Stimulated activated CD4-positive, alpha-beta T cell treated with anti-CD3 and anti-CD28 coated beads, Interleukin-15, amount 100 ng/mL, for 1 hour (primary cell): ENCODE measurements at regions not wholly inside any gene's neighbourhood (a gene's known extent, or its start where the extent isn't known, plus 50 kb on each side); places are given as distances from the start of the nearest gene placed in this dataset.

Experiments used
- DNase-seq, 2 donors: peaks; one replicate each; pipeline ENCODE4 v3.0.0-alpha.2; 2020; ENCODE audit warnings: low read depth in 1 of 2, low spot score in 1 of 2

DNA sequence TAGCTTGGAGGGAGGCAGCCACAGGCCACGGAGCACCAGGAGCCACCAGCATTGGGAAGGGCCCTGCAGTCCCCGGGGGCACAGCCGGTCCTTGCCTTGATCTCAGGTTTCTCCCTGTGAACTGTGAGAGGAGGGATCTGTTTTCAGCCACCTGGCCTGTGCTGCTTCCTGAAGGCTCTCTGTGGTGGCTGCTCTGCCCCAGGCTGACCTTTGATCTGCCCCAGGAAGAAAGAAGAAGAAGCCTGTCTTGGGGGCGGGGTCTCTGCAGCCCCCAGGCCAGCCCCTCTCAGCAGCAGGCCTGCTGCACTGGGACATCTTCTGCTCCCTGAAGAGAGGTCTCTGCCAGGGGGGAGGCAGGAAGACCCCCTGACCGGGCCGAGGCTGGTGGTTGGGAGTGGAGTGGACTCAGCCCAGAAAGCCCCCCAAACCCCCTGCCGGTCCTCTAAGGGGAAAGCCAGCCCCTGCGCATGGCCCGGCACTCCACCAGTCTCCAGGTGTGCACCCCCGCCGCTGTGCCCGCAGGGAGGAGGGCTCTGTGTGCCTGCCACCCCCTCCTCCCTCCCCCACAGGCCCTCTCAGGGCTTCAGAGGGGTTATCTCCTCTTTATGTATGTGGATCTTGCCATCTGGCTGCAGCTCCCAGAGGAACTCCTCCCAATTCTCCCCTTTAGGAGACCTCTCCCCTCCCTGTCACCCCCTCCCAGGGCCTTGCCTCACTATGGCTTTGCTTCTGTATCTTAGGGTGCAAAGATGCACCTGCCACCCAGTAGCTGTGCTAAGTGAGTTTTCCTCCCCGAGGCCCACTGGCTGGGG lies 675.3 kb downstream of the BRD1 start:
- no peak for DNase-seq

- no peak for DNase-seq
Observed at GRCh38 chr22:49151256-49152126, 676.2 kb downstream of the BRD1 start.

DNA sequence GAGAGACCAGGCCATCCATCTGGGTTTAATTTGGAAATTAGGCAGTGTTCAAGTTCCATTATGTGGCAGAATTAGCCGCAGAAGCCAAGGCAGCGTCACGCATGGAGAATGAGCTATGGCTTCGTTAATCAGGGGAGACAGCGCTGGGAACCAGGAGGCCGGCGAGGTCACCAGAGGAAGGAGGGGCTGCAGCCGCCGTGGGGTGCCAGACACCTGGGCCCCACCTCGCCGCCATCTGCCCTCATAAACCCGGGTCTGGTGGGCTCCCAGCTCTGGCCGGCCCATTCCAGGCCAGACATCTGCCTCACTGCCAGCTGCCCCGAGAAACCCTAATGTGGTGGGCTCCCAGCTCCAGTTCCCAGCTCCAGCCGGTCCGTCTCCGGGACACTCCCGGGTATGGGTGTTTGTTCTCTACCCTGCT lies 676.9 kb downstream of the BRD1 start:
- DNase-seq = no peak

- DNase-seq = no peak
Observed at GRCh38 chr22:49149721-49150608, 677.7 kb downstream of the BRD1 start.

GRCh38 chr22:49148895-49149418 lies 678.7 kb downstream of the BRD1 start:
- DNase-seq = no peak

- DNase-seq = no peak
Observed at GRCh38 chr22:49147617-49148175, 680.0 kb downstream of the BRD1 start.

GRCh38 chr22:49147171-49147570 lies 680.5 kb downstream of the BRD1 start:
- DNase-seq = no peak

- DNase-seq = no peak
Observed at GRCh38 chr22:49146511-49146910, 681.2 kb downstream of the BRD1 start.

- DNase-seq = no peak
Observed at GRCh38 chr22:49143812-49144211, 683.9 kb downstream of the BRD1 start.

DNA sequence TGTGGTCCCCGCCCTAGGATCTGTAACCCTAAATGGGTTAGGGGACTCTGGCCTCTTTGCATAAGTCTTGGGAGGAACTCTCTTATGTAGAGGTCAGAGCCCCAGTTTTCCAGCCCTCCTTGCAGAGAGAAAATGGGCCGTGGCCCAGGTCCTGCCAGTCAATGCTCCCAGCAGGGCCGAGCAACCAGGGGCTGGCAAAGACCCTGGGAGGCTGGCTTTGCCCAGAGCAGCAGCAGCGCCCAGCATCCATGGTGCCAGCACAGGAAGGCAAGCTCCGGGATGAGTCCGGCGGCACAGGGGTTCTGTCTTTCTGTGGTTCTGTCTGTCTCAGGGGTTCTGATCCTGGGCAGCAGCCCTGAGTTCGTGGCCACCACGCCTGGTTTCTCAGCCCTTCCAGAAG lies 684.8 kb downstream of the BRD1 start:
- no peak for DNase-seq

DNA sequence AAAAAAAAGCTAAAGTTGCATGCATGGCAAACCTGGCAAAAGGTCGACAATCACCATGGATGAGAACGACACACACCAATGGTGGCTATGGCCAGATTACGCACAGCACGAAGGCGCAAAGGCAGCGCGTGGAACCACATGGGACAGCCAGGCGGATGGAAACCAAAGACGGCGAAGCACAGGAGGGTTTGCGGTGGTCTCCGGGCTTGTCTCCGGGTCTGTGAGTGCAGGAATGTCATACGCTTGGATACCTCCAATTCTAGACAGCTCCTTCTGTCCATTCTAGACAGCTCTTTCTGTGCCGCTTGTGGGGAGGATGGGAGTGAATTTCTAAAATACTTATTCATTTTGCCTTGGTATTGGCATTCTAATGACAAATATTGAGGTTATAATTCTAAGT lies 685.4 kb downstream of the BRD1 start:
- DNase-seq = no peak

DNA sequence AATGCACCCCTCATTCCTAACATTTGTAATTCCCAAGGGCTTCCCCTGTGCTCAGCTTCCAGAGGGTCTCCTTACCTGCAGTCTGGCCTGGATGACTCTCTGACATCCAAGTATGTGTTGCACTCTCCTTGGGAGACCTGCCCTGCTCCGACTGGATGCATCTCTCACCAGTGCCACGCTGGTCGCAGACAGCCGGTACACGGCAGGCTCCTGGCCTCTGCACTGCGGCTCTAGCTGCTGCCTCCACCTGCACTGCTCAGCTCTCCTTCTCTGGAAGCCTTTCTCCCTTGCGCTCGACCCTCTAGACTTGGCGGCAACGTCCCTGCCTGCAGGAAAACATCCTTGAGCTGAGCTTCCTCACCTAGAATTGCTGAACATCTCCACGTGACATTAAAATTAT lies 685.9 kb downstream of the BRD1 start:
- no peak for DNase-seq

DNA sequence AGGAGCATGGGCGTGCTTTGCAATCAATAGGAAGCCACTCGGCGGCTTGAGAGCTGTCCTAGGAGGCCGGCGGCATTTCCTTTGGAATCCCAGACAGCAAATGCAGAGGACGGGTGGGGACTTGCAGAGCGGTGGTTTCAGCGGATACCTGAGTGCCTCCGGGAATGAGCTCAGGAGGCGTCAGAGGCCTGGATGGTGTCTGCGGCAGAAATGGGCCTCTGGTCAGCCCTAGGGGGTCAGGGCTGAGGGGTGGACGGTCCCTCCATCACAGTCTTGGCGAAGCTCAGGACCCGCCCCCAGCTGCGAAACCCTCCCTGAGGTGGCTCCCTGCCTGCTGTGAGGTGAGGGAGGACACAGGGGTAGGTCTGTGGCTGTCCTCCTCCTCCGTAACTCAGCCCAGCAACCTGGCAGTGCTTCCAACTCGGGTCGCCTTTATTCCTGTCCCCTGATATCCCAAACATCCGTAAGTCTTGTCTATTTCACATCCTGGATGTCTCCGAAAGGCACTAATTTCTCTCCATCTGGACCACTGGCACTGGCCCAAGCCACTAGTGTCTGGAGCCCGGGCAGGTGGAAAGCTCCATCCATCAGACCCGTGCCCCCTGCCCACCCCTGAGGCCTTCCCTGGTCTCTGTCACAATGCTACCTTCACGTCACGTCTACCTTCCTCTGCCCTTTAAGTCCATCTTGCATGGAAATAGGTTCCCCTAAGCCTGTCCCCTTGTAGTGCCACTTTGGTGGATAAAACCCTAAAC lies 686.6 kb downstream of the BRD1 start:
- DNase-seq = no peak

GRCh38 chr22:49139492-49140151 lies 688.1 kb downstream of the BRD1 start:
- DNase-seq = no peak

GRCh38 chr22:49138250-49138790 lies 689.4 kb downstream of the BRD1 start:
- no peak for DNase-seq

DNA sequence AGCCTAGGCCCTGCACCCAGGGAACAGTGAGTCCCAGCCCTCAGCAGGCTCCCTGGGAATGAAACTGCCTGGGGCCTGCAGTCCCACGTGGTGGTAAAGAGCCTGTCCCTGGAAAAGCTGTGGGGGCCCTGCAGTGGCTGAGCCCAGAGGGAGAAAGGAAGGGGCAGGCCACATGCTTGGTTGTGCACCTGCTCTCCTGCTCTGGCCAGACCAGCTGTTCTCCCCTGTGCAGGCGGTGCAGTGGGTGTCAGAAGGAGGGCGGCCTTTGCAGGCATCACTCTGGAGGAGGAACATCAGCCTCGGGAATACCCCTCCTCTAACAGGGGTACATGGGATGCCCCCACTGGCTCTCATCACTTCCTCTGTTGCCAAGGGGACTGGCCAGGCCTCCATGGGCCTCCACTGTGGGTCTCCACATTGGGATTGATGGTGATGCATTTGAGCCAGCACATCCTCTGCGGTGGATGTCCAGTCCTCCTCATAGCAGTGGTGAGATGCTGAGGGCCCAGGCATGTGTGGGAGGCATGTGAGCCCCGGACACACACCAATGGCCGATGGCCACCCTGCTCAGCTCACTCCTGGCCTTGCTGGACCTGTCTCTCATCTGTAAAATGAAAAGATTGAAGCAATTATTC lies 690.4 kb downstream of the BRD1 start:
- DNase-seq = no peak

DNA sequence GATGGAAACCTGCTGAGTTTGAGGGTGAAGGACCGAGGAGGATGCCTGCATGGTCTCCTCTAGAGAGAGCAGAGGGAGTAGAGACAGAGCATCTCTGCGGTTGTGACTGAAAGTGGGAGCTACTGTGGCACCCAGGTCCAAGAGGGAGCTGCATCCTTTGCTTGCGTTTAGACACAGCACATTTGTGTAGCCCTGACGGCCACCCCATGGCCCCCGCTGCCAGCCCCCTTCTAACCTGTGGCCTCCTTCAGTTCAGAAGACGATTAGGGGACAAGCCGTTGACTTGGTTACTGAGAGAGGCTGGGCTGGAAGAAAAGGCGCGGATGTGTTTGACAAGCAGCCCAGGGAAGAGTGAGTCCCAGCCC lies 690.9 kb downstream of the BRD1 start:
- no peak for DNase-seq

GRCh38 chr22:49136041-49136815 lies 691.4 kb downstream of the BRD1 start:
- DNase-seq = no peak
